Embryonic facial prominence (tissue), 1 donor: ENCODE measurements at regions not wholly inside any gene's neighbourhood (a gene's known extent, or its start where the extent isn't known, plus 50 kb on each side); places are given as distances from the start of the nearest gene placed in this dataset.
"Not testable (repeated sequence)": the region's sequence is repeated elsewhere in the genome, so short reads cannot be mapped to it uniquely, and the experiment has no call there.

Experiments
- DNase-seq: peaks from one replicate; pipeline ENCODE4 v3.0.0-alpha.2; 2016; ENCODE audit errors: extremely low spot score

DNA sequence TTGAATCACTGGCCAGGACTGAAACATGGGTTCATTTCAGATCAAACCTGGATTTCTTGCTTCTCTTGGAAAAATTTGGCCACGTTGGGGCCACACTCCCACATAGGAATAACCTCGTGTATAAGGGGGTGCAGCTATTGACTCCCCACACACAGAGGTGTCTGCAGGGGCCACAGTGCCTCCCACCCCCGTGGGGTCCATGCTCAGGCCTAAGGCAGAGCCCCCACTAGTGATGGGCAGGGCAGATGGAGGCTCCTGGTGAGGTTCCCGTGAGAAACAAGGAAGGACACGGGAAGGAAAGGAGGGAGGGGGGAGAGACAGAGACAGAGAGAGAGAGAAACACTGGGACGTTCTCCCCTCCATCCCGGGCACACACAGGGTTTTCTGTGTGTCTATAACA lies 230.5 kb downstream of the ERMARD start:
- no peak for DNase-seq

DNA sequence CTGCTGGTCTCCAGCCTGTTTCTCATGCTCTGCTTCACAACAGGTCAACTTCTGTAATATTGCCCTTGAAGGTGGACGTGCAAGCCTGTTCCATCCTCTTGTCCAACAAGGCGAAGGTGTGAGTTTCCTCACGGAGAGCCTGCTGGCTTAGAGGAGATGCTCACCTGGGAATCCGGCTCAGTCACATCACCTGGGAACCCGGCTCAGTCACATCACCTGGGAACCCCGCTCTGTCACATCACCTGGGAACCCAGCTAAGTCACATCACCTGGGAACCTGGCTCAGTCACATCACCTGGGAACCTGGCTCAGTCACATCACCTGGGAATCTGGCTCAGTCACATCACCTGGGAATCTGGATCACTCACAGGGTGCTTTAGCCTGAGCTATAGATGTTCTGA lies 230.1 kb downstream of the ERMARD start:
- no peak for DNase-seq

GRCh38 chr6:169980826-169981450 lies 229.5 kb downstream of the ERMARD start:
- no peak for DNase-seq

GRCh38 chr6:169979873-169980432 lies 228.5 kb downstream of the ERMARD start:
- DNase-seq = no peak

GRCh38 chr6:169978615-169979161 lies 227.3 kb downstream of the ERMARD start:
- no peak for DNase-seq

GRCh38 chr6:169977434-169978265 lies 226.2 kb downstream of the ERMARD start:
- no peak for DNase-seq

DNA sequence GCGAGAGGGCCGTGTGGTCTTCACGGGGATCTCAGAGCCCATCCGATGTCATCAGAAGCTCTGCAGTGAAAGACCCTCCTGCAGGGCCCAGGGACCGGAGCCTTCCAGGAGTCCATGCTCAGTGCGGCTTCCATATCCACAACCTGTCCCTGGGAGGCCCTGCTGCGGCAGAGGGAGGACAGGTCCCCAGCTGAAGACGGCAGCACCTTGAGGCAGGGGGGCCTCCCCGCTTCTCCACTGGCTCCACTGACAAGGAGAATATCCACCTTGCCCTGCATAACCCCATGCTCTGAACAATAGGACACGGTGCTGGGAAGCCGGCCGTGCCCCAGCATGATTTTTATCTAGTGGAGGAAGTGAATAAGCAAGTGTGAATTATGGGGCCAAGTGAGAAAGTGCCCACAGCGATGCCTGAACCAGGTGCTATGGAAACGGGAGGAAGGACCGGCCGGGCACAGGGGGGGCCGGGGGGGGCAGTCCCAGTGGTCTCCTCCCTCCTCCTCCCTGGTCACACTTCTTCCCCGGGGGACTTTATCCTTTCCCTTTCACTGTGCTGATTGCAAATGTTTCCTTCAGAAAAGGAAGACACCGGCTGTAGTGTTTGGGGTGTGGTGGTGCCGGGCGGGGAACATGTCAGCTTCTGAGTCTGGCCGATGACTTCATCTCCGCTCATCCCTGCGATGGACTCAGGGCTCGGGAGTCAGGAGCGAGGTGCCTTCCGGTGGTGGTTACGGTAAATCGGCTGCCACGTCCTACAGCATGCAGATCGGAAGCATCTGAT lies 225.1 kb downstream of the ERMARD start:
- no peak for DNase-seq

- DNase-seq = no peak
Observed at GRCh38 chr6:169975701-169976100, 224.3 kb downstream of the ERMARD start.

DNA sequence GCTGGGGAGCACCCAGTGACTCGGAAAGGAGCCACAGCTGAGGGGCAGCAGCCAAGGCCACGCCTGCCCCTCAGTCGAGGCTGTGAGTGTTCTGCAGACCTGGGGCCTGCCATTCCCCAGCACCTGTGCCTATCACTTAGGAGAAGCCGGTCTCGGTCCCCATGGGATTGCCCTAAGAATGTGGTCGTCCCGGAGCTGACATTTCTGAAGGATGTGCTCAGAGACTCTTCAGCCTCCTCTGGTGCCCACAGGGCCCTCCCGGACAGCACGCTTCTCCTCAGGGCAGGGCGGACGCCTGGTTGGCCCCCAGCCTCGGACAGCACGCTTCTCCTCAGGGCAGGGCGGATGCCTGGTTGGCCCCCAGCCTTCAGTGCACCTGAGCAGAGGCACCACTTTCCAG lies 223.9 kb downstream of the ERMARD start:
- DNase-seq = no peak

GRCh38 chr6:169974663-169975062 lies 223.2 kb downstream of the ERMARD start:
- no peak for DNase-seq

GRCh38 chr6:169973588-169974467 lies 222.4 kb downstream of the ERMARD start:
- DNase-seq = not testable (repeated sequence)

DNA sequence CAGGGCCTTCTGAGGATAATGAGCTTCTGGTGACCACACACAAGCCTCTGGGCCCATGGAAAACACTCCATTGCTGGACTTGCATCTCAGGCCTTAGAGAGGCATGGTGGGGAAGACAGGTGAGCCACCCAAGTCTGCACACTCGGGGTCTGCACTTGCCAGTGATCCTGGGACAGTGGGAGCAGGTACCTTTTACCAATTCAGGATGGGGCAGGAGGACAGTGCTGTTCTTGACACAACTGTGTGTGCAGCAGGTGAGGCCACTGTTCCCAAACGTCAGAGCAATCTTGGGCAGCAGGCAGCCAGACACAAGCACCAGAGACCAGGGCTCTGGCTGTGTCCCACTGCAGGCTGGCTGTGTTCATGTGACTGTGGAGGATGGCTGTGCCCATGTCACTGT lies 221.3 kb downstream of the ERMARD start:
- DNase-seq = no peak

DNA sequence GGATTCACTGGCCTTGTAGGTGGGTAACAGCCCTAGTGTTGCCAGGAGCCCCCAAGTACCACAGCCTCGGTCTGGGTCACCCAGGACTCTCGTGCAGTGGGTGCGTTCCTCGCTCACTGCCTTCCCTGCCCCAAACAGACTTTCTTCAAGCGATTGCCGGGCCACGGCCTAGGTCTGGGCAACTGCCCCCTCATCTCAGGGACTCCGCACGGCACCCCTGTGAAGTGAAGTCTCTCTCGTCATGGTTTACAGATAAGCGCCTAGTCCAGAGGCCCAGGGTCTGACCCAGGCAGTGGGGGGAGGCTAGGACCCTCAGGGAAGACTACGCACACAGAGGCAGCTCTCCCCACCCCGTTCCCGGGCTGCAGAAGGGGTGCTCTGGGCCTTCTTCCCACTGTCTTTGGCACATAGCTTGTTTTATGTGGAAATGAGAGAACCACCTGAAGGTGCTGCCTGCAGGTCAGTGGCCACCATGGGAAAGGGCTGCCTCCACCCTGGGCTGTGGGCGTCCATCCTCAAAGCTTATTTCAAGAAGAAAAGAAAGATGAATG lies 220.8 kb downstream of the ERMARD start:
- DNase-seq = no peak

DNA sequence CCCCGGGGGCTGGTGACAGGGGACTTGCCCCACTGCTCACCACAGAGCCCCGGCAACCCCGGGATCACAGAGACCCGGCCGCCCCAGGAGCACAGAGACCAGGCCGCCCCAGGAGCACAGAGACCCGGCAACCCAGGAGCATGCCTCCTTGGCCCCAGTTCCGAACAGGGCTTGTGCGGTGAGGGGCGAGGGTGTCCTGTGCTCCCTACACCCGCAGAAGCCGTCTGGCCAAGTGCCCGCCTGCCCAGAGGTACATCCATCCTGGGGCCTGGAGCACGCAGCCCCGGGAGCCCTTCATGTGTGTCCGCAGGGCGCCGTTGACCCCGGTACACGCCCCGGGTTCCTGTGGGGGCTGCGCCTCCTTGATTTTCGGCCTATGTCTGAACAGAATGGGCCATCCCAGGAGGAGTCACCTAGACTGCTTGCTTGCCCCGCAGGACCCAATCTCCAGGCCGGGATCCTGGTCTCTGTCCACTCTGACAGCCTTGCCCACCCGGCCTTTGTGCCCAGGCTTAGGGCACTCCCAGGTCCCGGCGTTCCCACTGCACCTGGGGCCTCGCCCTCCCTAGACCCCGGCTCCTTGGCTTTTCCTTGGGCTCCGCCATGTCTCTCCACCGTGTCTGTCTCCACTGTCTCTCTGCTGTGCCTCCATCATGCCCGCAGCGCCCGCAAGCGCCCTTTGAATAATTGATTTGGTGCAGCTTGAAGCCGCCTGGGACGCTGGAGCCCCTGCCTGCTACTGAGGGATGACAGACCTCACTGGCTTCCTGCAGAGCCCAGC lies 219.8 kb downstream of the ERMARD start:
- no peak for DNase-seq

DNA sequence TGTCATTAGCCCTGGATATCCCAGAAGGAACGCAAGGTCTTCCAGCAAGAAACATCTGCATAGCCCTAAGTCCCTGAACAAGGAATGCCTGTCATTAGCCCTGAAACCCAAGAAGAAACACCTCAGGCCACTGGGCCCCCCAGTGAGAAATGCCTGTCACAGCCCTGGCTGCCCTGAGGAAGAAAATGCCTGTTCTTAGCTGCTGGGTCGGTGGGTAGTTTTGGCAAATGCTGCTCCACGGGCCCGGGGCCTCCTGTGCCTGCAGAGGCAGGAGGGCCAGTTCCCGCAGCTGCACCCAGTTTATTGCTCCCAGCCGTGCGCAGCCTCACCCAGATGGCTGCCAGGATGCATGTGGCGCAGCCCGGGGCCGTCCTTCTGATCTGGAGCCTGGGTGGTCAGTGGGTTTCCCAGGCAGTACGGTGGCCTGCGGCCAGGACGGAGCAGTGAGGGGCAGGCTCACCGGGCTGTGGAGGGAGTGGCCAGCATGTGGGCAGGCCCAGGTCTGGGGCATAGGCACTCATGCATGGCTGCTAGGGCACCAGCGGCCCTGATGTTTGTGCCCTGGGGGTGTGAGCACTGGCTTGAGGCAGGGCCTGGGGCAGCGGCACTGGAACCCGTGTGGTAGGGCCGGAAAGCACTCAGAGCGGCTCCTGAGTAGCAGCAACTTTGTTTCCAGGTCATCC lies 219.0 kb downstream of the ERMARD start:
- no peak for DNase-seq

DNA sequence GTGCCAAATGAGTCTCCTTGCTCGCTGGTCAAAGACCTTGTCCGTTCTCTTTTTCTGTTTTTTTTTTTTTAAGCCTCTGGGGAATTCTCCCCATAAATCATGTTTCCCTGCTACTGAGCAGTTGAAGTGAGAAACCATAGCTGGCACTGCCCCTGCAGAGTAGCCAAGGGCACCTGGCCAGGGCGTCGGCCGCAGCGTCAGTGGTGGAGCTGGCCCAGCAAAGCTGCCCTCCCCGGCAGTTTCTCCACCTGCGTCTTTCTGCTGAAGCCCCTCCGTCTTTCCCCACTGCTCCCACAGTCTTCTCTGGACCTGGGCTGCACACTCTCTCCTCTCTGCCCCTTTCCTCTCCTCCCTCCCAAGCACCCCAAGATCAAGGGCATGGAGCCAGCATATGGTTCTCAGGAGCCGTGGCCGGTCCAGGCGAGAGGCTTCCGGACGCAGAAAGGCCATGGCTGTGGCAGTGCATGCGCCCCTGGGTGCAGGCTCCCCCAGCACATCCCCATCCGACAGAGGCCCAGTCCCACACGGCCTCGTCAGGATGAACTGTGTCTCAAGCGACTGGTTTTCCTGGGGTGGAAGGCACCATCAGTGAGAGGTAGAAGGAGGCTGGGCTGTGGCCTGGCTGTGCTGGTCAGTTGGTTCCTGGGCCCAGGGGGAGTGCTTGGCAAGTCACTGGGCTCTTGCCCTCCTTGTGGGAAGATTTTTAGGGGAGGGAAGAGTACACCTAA lies 218.1 kb downstream of the ERMARD start:
- DNase-seq = no peak

- DNase-seq = no peak
Observed at GRCh38 chr6:169968541-169969270, 217.3 kb downstream of the ERMARD start.

DNA sequence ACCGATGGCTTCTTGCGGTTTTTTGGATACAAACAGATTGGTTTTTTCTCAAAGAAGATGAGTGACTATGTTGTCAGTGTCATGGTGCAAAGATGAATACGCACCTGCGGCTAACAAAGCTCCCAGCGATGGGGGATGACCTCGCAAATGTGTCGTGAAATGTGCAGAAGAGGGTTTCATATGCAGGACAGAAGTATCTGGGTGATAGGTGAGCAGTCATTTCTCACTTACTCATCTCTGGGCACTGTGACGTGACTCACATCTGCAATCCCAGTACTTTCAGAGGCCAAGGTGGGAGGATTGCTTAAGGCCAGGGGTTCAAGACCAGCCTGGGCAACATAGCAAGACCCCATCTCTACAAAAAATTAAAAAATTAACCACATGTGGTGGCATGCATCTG lies 216.3 kb downstream of the ERMARD start:
- DNase-seq = no peak
